Endodermal cell (in vitro differentiated cells): ENCODE measurements at regions not wholly inside any gene's neighbourhood (a gene's known extent, or its start where the extent isn't known, plus 50 kb on each side); places are given as distances from the start of the nearest gene placed in this dataset.

Experiments
- DNase-seq: peaks from one replicate; pipeline ENCODE4 v3.0.0-alpha.2; 2017
- H3K27ac ChIP-seq: 2 replicates; pipeline ENCODE4 v1.5.1; 2013; ENCODE audit warnings: mild to moderate bottlenecking, low read depth, low read length, moderate library complexity
- H3K27me3 ChIP-seq: 2 replicates; pipeline ENCODE4 v1.6.1; 2013; ENCODE audit warnings: mild to moderate bottlenecking, low read length, moderate library complexity; ENCODE audit not compliant: insufficient read depth, control insufficient read depth, poor library complexity, severe bottlenecking
- H3K36me3 ChIP-seq: 2 replicates; pipeline ENCODE4 v1.7.0; 2013; ENCODE audit warnings: mild to moderate bottlenecking, low read length, moderate library complexity; ENCODE audit not compliant: control insufficient read depth, insufficient read depth
- H3K4me1 ChIP-seq: one replicate; pipeline ENCODE4 v1.7.0; 2013; ENCODE audit warnings: low read length; ENCODE audit not compliant: control insufficient read depth, insufficient read depth
- H3K4me3 ChIP-seq: 2 replicates; pipeline ENCODE4 v1.5.1; 2013; ENCODE audit warnings: mild to moderate bottlenecking, low read length, moderate library complexity
- H3K9ac ChIP-seq: 2 replicates; pipeline ENCODE4 v1.6.1; 2013; ENCODE audit warnings: mild to moderate bottlenecking, low read length, moderate library complexity; ENCODE audit not compliant: poor library complexity, severe bottlenecking; ENCODE audit errors: extremely low read depth
- H3K9me3 ChIP-seq: 2 replicates; pipeline ENCODE4 v1.6.1; 2013; ENCODE audit warnings: mild to moderate bottlenecking, low read length, moderate library complexity; ENCODE audit not compliant: control insufficient read depth
- H3K27ac Mint-ChIP-seq: 2 replicates; pipeline ENCODE4 v1.8.0; 2020; ENCODE audit warnings: mixed read lengths
- H3K27me3 Mint-ChIP-seq: 2 replicates; pipeline ENCODE4 v1.8.0; 2021; ENCODE audit warnings: mild to moderate bottlenecking, mixed read lengths; ENCODE audit not compliant: insufficient read depth
- H3K36me3 Mint-ChIP-seq: 2 replicates; pipeline ENCODE4 v1.8.0; 2020; ENCODE audit warnings: low read depth, mixed read lengths
- H3K4me1 Mint-ChIP-seq: 2 replicates; pipeline ENCODE4 v1.8.0; 2020; ENCODE audit warnings: mixed read lengths
- H3K4me3 Mint-ChIP-seq: 2 replicates; pipeline ENCODE4 v1.8.0; 2020; ENCODE audit warnings: mild to moderate bottlenecking, moderate library complexity, mixed read lengths
- H3K9me3 Mint-ChIP-seq: 2 replicates; pipeline ENCODE4 v1.8.0; 2020; ENCODE audit warnings: mild to moderate bottlenecking, mixed read lengths
- CTCF ChIP-seq: fragments of 200-600 bp; sonication (generic); conservative IDR thresholded peaks from 2 replicates; pipeline ENCODE4 v1.5.0; 2021; ENCODE audit warnings: antibody characterized with exemption, mild to moderate bottlenecking
- WGBS, 2 experiments: methylation state at CpG; one replicate each; pipeline versions ENCODE4 v1.1.5 to v1.1.7; 2013; ENCODE audit warnings: missing lambda C conversion rate in 2 of 2, mixed read lengths in 1 of 2; ENCODE audit not compliant: insufficient coverage in 1 of 2, insufficient read length in 1 of 2; 5-methylcytosine and 5-hydroxymethylcytosine counted together

- no peaks in the 10 kb centered on the region for H3K27me3 Mint-ChIP-seq
- Histone ChIP-seq H3K9ac (no peak overlapping the region), H3K27ac (no peak overlapping the region), H3K4me3 (no peak overlapping the region), H3K9me3 (peaks cover 33% of the 10 kb centered on the region), H3K4me1 (no peaks in the 10 kb centered on the region), H3K36me3 (no peaks in the 10 kb centered on the region), H3K27me3 (no peaks in the 10 kb centered on the region)
- no peak for TF ChIP-seq CTCF
- no peaks in the 10 kb centered on the region for H3K36me3 Mint-ChIP-seq
- H3K27ac Mint-ChIP-seq = no peak overlapping the region
- no peak for DNase-seq
- peaks cover 42% of the 10 kb centered on the region for H3K9me3 Mint-ChIP-seq
- no peaks in the 10 kb centered on the region for H3K4me1 Mint-ChIP-seq
- no peak overlapping the region for H3K4me3 Mint-ChIP-seq
Observed at GRCh38 chr6:156579564-156579963, 197.6 kb upstream of the ARID1B start.

GRCh38 chr6:156577749-156578148 lies 199.4 kb upstream of the ARID1B start:
- H3K4me1 ChIP-seq = no peaks in the 10 kb centered on the region
- Mint-ChIP-seq H3K4me3 (no peak overlapping the region), H3K4me1 (no peaks in the 10 kb centered on the region), H3K36me3 (no peaks in the 10 kb centered on the region), H3K9me3 (peaks cover 42% of the 10 kb centered on the region), H3K27ac (no peak overlapping the region), H3K27me3 (no peaks in the 10 kb centered on the region)
- no peak for TF ChIP-seq CTCF
- H3K9ac ChIP-seq = no peak overlapping the region
- 100% methylated on average over 1 of the region's 1 CpG; no CpG with 5 or more reads in 1 of the 2 experiments for WGBS, 2 experiments
- no peak for DNase-seq
- no peak overlapping the region for H3K27ac ChIP-seq
- no peak overlapping the region for H3K4me3 ChIP-seq
- H3K27me3 ChIP-seq = no peaks in the 10 kb centered on the region
- peaks cover 33% of the 10 kb centered on the region for H3K9me3 ChIP-seq
- no peaks in the 10 kb centered on the region for H3K36me3 ChIP-seq

- Histone ChIP-seq H3K27me3 (no peaks in the 10 kb centered on the region), H3K36me3 (no peaks in the 10 kb centered on the region), H3K9ac (no peak overlapping the region), H3K27ac (no peak overlapping the region), H3K4me3 (no peak overlapping the region), H3K4me1 (no peaks in the 10 kb centered on the region), H3K9me3 (peaks cover 30% of the 10 kb centered on the region)
- H3K27me3 Mint-ChIP-seq = peaks cover 2% of the 10 kb centered on the region
- no peak overlapping the region for H3K4me3 Mint-ChIP-seq
- no peak overlapping the region for H3K27ac Mint-ChIP-seq
- DNase-seq = no peak
- peaks cover 42% of the 10 kb centered on the region for H3K9me3 Mint-ChIP-seq
- no peaks in the 10 kb centered on the region for H3K36me3 Mint-ChIP-seq
- no peaks in the 10 kb centered on the region for H3K4me1 Mint-ChIP-seq
- no peak for TF ChIP-seq CTCF
Observed at GRCh38 chr6:156575361-156575760, 201.8 kb upstream of the ARID1B start.
